Amniotic epithelial cell (primary cell): ENCODE measurements at regions not wholly inside any gene's neighbourhood (a gene's known extent, or its start where the extent isn't known, plus 50 kb on each side); places are given as distances from the start of the nearest gene placed in this dataset.

ENCODE experiments used
- DNase-seq: peaks from one replicate; pipeline ENCODE4 v3.0.0-alpha.2; 2010; ENCODE audit warnings: low read depth

GRCh38 chr5:91433861-91434260 lies 50.7 kb upstream of the ARRDC3 start:
- no peak for DNase-seq
